ENCODE measurements at regions not wholly inside any gene's neighbourhood (a gene's known extent, or its start where the extent isn't known, plus 50 kb on each side); places are given as distances from the start of the nearest gene placed in this dataset.

DNA sequence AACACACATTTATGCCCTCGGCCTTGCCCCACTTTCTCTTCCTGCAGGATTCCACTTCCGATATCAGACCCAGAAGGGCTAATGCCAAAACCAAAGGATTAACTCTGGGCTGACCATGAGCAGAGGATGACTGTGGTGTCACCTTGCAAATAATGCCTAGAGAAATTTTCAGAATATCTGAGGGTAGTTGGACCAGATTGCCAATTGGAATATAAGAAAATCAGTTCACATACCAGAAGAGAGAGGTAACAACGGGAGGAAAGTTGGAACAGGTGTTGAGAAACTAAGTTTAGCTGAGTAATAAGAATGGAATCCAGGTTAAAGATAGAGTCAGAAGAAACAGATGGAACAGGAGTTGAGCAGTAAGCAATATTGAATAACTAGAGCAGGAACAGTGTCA, 232.7 kb upstream of the UBE2E3 start:
- CTCF ChIA-PET, result no interaction called here
- POLR2A ChIA-PET, result no interaction called here

DNA sequence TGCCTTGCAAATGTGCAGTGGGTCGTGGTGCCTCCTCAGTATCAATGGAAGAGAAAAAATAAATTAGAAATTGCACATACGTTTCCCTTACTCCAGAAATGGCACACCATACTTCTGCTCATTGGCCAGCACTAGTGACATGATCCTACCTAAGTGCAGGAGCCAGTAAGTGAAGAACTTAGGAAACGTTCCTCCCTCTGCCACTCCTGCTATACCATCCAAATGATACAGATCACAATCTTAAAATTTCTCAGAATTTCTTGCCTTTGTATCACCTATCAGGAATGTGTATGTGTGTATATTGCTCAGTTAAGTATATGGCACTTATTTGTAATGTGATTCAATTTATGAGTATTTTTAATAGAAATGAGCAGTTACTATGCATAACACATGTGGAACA, 237.0 kb upstream of the UBE2E3 start:
- ChIA-PET POLR2A (no interaction called here), CTCF (no interaction called here)

DNA sequence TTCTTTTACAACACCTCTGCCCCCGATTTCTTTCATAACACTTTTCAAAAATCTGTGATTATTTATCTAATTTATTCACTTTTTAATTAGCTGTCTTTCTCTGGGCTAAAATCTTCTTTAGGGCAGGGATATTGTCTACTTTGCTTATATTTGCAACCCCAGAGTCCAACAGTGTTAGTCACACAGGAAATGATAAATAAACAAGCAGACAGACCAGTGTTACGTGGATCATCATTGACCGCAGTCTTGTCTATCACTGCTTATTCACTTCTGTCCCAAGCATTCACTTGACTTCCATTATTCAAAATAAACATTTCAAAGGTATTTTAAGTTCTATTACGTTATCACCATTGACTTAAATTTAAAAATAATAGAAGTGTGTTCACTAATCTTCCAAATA, 237.6 kb upstream of the UBE2E3 start:
- CTCF ChIA-PET, result no interaction called here
- POLR2A ChIA-PET, result no interaction called here

GRCh38 chr2:180739070-180739469, 241.3 kb upstream of the UBE2E3 start:
- CTCF ChIA-PET, result no interaction called here

GRCh38 chr2:180735799-180736198, 244.6 kb upstream of the UBE2E3 start:
- POLR2A ChIA-PET, result no interaction called here
- CTCF ChIA-PET, result no interaction called here

More at GRCh38 chr2:180739070-180739469, 241.3 kb upstream of the UBE2E3 start:
- POLR2A ChIA-PET, result no interaction called here

DNA sequence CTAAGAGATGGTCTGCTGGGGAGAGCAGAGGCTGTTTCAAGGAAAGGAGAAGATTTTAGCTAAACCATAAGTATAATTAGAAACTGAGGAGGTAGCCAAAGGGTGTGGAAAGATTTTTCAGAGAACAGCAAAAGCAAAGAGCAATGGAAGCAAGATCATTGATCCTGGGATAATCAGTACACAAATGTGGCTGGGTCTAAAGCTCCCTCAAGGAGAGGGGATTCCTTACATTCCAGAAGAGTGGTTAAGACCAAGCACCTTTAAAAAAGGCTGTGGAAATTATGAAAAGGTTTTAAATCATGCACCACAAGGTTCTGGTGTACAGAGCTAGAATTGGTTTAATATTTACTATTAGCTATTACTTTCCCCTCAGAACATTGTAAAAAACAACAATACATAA, 246.0 kb upstream of the UBE2E3 start:
- ChIA-PET CTCF (no interaction called here), POLR2A (no interaction called here)

DNA sequence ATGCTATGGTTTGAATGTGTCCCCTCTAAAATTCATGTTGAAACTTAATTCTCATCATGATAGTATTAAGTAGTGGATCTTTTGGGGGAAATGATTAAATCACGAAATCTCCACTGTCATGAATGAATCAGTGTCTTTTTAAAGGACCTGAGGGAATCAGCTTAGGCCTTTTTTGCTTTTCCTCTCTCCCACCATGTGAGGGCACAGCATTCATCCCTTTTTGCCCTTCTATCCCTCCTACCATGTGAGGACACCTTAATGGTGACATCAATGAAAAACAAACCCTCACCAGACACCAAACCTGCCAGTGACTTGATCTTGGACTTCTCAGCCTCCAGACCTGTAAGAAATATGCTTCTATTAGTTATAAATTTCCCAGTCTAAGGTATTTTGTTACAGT, 247.1 kb upstream of the UBE2E3 start:
- ChIA-PET POLR2A (no interaction called here), CTCF (no interaction called here)

DNA sequence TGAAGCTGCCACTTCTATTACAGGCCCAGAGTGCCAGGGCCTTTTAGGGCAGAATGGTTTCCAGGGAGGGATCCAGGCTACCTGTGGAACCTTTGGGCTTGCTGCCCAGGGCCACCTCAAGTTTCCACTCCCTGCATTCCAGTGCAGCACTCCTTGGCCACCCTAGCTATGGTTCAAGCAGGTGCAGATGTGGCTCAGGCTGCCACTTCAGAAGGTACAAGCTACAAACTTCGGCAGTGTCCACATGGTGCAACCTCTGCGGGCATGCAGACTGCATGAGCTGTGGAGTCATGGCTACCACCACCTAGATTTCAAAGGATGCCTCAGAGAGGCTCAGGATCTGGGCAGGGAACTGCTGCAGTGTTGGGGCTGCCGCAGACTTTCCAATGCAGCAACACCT, 248.1 kb upstream of the UBE2E3 start:
- POLR2A ChIA-PET, result no interaction called here
- CTCF ChIA-PET, result no interaction called here

DNA sequence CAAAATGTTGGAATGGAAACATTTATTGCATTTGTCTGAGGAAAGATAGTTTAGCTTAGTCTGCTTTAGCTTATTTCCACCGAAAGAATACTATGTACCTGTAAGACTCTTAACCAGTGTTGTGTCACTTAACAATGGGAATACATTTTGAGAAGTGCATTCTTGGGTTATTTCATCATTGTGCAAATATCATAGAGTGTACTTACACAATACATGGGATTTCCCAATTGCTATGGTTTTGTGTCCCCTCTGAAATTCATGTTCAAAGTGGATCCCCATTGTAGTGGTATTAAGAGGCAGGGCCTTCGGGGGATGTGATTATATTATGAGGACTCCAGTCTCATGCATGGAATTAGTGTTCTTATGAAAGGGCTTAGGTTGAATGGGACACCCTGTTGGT, 249.4 kb upstream of the UBE2E3 start:
- POLR2A ChIA-PET, result no interaction called here

GRCh38 chr2:180728928-180729559, 251.4 kb upstream of the UBE2E3 start:
- ChIA-PET CTCF (interaction anchor here (1.2 kb wide), 1 partner anchor 23 kb away, joined by 3 read pairs; no protein-coding TSS in a partner anchor), POLR2A (no interaction called here)

More for the DNA sequence above, 249.4 kb upstream of the UBE2E3 start:
- CTCF ChIA-PET, result no interaction called here

- CTCF ChIA-PET, result no interaction called here
- POLR2A ChIA-PET, result no interaction called here
Measured at GRCh38 chr2:180723712-180724111, 256.7 kb upstream of the UBE2E3 start.

DNA sequence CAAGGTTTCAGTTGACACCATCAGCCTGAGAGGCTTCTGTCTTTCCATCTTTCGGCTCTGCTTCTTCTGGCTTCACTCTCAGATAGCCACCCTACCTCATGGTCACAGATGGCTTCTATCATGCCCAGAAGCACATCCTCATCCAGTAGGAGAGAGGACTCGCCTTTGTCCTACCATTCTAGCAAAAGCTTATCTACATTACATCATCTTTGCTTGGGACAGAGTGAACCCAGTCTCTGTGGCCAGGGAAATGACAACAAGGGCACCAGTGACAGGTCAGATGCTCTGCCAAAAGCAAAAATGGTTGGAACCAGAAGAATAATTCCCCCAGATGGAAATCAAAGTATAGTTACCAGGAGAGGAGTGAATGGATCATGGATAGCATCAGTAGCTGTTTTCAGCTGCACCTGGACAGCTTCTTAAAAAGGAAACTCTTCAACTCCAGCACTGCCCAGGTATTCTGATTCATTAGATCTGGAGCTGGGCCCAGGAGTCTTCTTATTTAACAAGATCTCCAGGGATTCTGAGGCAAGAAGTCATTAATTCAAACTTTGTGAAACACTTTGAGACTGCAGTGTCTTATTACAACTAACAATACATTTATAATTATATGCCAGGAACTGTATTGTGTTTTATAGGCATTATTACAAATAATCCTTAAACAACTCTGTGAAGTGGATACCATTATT, 257.7 kb upstream of the UBE2E3 start:
- ChIA-PET POLR2A (no interaction called here), CTCF (no interaction called here)

- CTCF ChIA-PET, result no interaction called here
- POLR2A ChIA-PET, result no interaction called here
Measured at GRCh38 chr2:180720829-180721228, 259.6 kb upstream of the UBE2E3 start.

DNA sequence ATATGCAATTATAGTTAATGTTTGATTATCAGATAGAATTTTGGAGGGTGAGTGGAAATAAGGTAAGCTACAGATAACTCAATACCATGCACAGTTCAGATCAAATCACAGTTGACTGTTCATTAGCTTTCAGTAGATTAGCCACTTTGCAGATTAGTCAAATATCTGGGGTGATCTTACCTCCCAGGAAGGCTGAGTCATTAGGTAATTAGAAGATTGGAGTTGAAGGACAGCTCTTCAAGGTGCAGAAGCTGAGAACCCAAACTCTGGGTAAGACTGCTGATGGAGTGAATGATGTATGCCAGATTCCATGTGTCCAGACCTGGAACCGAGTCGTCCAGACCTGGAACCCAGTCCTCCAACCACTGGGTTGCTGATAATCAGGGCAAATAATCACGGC, 262.8 kb upstream of the UBE2E3 start:
- POLR2A ChIA-PET, result no interaction called here
- CTCF ChIA-PET, result no interaction called here

- CTCF ChIA-PET, result no interaction called here
- POLR2A ChIA-PET, result no interaction called here
Measured at GRCh38 chr2:180716186-180717180, 263.9 kb upstream of the UBE2E3 start.

- ChIA-PET POLR2A (no interaction called here), CTCF (no interaction called here)
Measured at GRCh38 chr2:180715044-180715443, 265.4 kb upstream of the UBE2E3 start.

- ChIA-PET CTCF (no interaction called here), POLR2A (no interaction called here)
Measured at GRCh38 chr2:180709392-180710145, 270.8 kb upstream of the UBE2E3 start.

- ChIA-PET POLR2A (no interaction called here), CTCF (no interaction called here)
Measured at GRCh38 chr2:180707884-180708205, 272.6 kb upstream of the UBE2E3 start.

GRCh38 chr2:180707175-180707883, 273.1 kb upstream of the UBE2E3 start:
- ChIA-PET CTCF (no interaction called here), POLR2A (no interaction called here)

DNA sequence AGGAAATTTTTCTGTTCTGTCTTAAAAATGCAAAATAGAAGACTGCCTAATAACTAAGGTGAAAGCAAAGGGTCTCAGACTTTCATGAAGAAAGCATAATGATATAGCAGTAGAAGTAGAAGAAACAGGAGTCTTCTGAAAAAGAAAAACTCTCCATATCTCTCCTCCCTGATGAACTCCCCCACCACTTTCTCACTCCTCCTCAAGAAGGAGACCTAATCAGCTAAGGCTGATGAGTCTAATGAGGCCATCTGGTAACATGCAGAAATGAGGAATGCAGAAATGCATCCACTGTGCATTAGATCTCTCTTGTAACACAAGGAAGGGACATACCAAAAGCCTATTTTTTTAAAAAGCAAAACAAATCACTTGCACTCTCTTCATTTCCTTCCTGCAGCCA, 273.7 kb upstream of the UBE2E3 start:
- ChIA-PET POLR2A (no interaction called here), CTCF (no interaction called here)

All from activated CD8-positive, alpha-beta memory T cell treated with anti-CD3 and anti-CD28 coated beads for 36 hours (primary cell).